ENCODE measurements at regions not wholly inside any gene's neighbourhood (a gene's known extent, or its start where the extent isn't known, plus 50 kb on each side); places are given as distances from the start of the nearest gene placed in this dataset.
"Not testable (repeated sequence)": the region's sequence is repeated elsewhere in the genome, so short reads cannot be mapped to it uniquely, and the experiment has no call there.

- ChIA-PET CTCF (no interaction called here), POLR2A (no interaction called here)
- Mint-ChIP-seq H3K9me3 (peaks cover 22% of the 10 kb centered on the region), H3K4me3 (no peak overlapping the region), H3K36me3 (no peaks in the 10 kb centered on the region), H3K27me3 (no peaks in the 10 kb centered on the region), H3K4me1 (ENCODE audit: low read depth) (no peaks in the 10 kb centered on the region), H3K27ac (no peak overlapping the region)
- no peak for DNase-seq
- intact Hi-C loops (cut with micrococcal nuclease): no loop called here
Measured at GRCh38 chr2:185240796-185241195, 497.8 kb upstream of the FSIP2 start.

- Mint-ChIP-seq H3K36me3 (no peaks in the 10 kb centered on the region), H3K4me1 (ENCODE audit: low read depth) (no peaks in the 10 kb centered on the region), H3K27ac (no peak overlapping the region), H3K9me3 (peaks cover 20% of the 10 kb centered on the region), H3K27me3 (no peaks in the 10 kb centered on the region), H3K4me3 (no peak overlapping the region)
- ChIA-PET CTCF (no interaction called here), POLR2A (no interaction called here)
- no peak for DNase-seq
- intact Hi-C loops (cut with micrococcal nuclease): no loop called here
Measured at GRCh38 chr2:185241556-185241955, 497.0 kb upstream of the FSIP2 start.

GRCh38 chr2:185242462-185242861, 496.1 kb upstream of the FSIP2 start:
- intact Hi-C loops (cut with micrococcal nuclease): no loop called here
- Mint-ChIP-seq H3K27me3 (no peaks in the 10 kb centered on the region), H3K36me3 (no peaks in the 10 kb centered on the region), H3K4me3 (no peak overlapping the region), H3K27ac (no peak overlapping the region), H3K4me1 (ENCODE audit: low read depth) (no peaks in the 10 kb centered on the region), H3K9me3 (peaks cover 15% of the 10 kb centered on the region)
- no peak for DNase-seq
- ChIA-PET CTCF (interaction anchor here (0.8 kb wide), 1 partner anchor 11 kb away, joined by 3 read pairs; no protein-coding TSS in a partner anchor), POLR2A (no interaction called here)

GRCh38 chr2:185245216-185245615, 493.4 kb upstream of the FSIP2 start:
- Mint-ChIP-seq H3K4me1 (ENCODE audit: low read depth) (no peaks in the 10 kb centered on the region), H3K27me3 (no peaks in the 10 kb centered on the region), H3K9me3 (peaks cover 5% of the 10 kb centered on the region), H3K36me3 (no peaks in the 10 kb centered on the region), H3K4me3 (no peak overlapping the region), H3K27ac (no peak overlapping the region)
- intact Hi-C loops (cut with micrococcal nuclease): no loop called here
- ChIA-PET CTCF (no interaction called here), POLR2A (no interaction called here)
- DNase-seq: no peak

- ChIA-PET POLR2A (no interaction called here), CTCF (no interaction called here)
- Mint-ChIP-seq H3K36me3 (no peaks in the 10 kb centered on the region), H3K4me1 (ENCODE audit: low read depth) (no peaks in the 10 kb centered on the region), H3K27ac (no peak overlapping the region), H3K9me3 (peaks cover 5% of the 10 kb centered on the region), H3K4me3 (no peak overlapping the region), H3K27me3 (no peaks in the 10 kb centered on the region)
- no peak for DNase-seq
- intact Hi-C loops (cut with micrococcal nuclease): no loop called here
Measured at GRCh38 chr2:185245806-185246205, 492.8 kb upstream of the FSIP2 start.

GRCh38 chr2:185246717-185247116, 491.9 kb upstream of the FSIP2 start:
- CTCF ChIA-PET: no interaction called here
- Mint-ChIP-seq H3K4me1 (ENCODE audit: low read depth) (no peaks in the 10 kb centered on the region), H3K9me3 (peaks cover 5% of the 10 kb centered on the region), H3K27me3 (no peaks in the 10 kb centered on the region), H3K27ac (no peak overlapping the region), H3K36me3 (no peaks in the 10 kb centered on the region), H3K4me3 (no peak overlapping the region)
- no peak for DNase-seq
- intact Hi-C loops (cut with micrococcal nuclease): no loop called here
- POLR2A ChIA-PET: no interaction called here

- intact Hi-C loops (cut with micrococcal nuclease): no loop called here
Measured at GRCh38 chr2:185255566-185255965, 483.0 kb upstream of the FSIP2 start.

GRCh38 chr2:185265747-185266146, 472.9 kb upstream of the FSIP2 start:
- Mint-ChIP-seq H3K9me3 (no peaks in the 10 kb centered on the region), H3K27ac (no peak overlapping the region), H3K36me3 (no peaks in the 10 kb centered on the region), H3K4me3 (no peak overlapping the region), H3K27me3 (no peaks in the 10 kb centered on the region), H3K4me1 (ENCODE audit: low read depth) (no peaks in the 10 kb centered on the region)
- intact Hi-C loops (cut with micrococcal nuclease): no loop called here
- POLR2A ChIA-PET: no interaction called here
- CTCF ChIA-PET: no interaction called here
- DNase-seq: no peak

More at GRCh38 chr2:185255566-185255965, 483.0 kb upstream of the FSIP2 start:
- no peak for DNase-seq
- ChIA-PET POLR2A (no interaction called here), CTCF (no interaction called here)
- peaks cover 4% of the 10 kb centered on the region for H3K9me3 Mint-ChIP-seq
- H3K4me1 Mint-ChIP-seq (ENCODE audit: low read depth): no peaks in the 10 kb centered on the region
- no peak overlapping the region for H3K4me3 Mint-ChIP-seq
- H3K36me3 Mint-ChIP-seq: no peaks in the 10 kb centered on the region
- H3K27ac Mint-ChIP-seq: no peak overlapping the region
- no peaks in the 10 kb centered on the region for H3K27me3 Mint-ChIP-seq

GRCh38 chr2:185268651-185269050, 470.0 kb upstream of the FSIP2 start:
- no peak for DNase-seq
- intact Hi-C loops (cut with micrococcal nuclease): no loop called here
- Mint-ChIP-seq H3K27ac (no peak overlapping the region), H3K4me1 (ENCODE audit: low read depth) (no peaks in the 10 kb centered on the region), H3K9me3 (peaks cover 2% of the 10 kb centered on the region), H3K27me3 (no peaks in the 10 kb centered on the region), H3K4me3 (no peak overlapping the region), H3K36me3 (no peaks in the 10 kb centered on the region)
- ChIA-PET CTCF (no interaction called here), POLR2A (no interaction called here)

- H3K9me3 Mint-ChIP-seq: peaks cover 2% of the 10 kb centered on the region
- no peaks in the 10 kb centered on the region for H3K36me3 Mint-ChIP-seq
- H3K4me3 Mint-ChIP-seq: no peak overlapping the region
- no peak overlapping the region for H3K27ac Mint-ChIP-seq
- H3K4me1 Mint-ChIP-seq (ENCODE audit: low read depth): no peaks in the 10 kb centered on the region
- DNase-seq: no peak
- intact Hi-C loops (cut with micrococcal nuclease): no loop called here
- CTCF ChIA-PET: no interaction called here
- no peaks in the 10 kb centered on the region for H3K27me3 Mint-ChIP-seq
- POLR2A ChIA-PET: no interaction called here
Measured at GRCh38 chr2:185274718-185275484, 463.7 kb upstream of the FSIP2 start.

- H3K4me3 Mint-ChIP-seq; POLR2A ChIA-PET; H3K36me3 Mint-ChIP-seq; H3K27me3 Mint-ChIP-seq; H3K9me3 Mint-ChIP-seq; DNase-seq; H3K4me1 Mint-ChIP-seq (ENCODE audit: low read depth); H3K27ac Mint-ChIP-seq; CTCF ChIA-PET; intact Hi-C loops (cut with micrococcal nuclease): not testable (repeated sequence)
Measured at GRCh38 chr2:185275979-185276378, 462.6 kb upstream of the FSIP2 start.

GRCh38 chr2:185278761-185279160, 459.8 kb upstream of the FSIP2 start:
- ChIA-PET CTCF (no interaction called here), POLR2A (no interaction called here)
- Mint-ChIP-seq H3K36me3 (no peaks in the 10 kb centered on the region), H3K27ac (no peak overlapping the region), H3K9me3 (no peaks in the 10 kb centered on the region), H3K4me3 (no peak overlapping the region), H3K27me3 (no peaks in the 10 kb centered on the region), H3K4me1 (ENCODE audit: low read depth) (no peaks in the 10 kb centered on the region)
- no peak for DNase-seq
- intact Hi-C loops (cut with micrococcal nuclease): no loop called here

GRCh38 chr2:185279999-185280398, 458.6 kb upstream of the FSIP2 start:
- intact Hi-C loops (cut with micrococcal nuclease): no loop called here
- DNase-seq: no peak
- Mint-ChIP-seq H3K9me3 (no peaks in the 10 kb centered on the region), H3K27ac (no peak overlapping the region), H3K36me3 (no peaks in the 10 kb centered on the region), H3K4me3 (no peak overlapping the region), H3K4me1 (ENCODE audit: low read depth) (no peaks in the 10 kb centered on the region), H3K27me3 (no peaks in the 10 kb centered on the region)
- ChIA-PET POLR2A (no interaction called here), CTCF (no interaction called here)

Data from activated CD4-positive, alpha-beta memory T cell treated with anti-CD3 and anti-CD28 coated beads for 36 hours (primary cell).